Keratinocyte (primary cell): ENCODE measurements at regions not wholly inside any gene's neighbourhood (a gene's known extent, or its start where the extent isn't known, plus 50 kb on each side); places are given as distances from the start of the nearest gene placed in this dataset.

Experiments used
- DNase-seq: peaks from one replicate; pipeline ENCODE4 v3.0.0-alpha.2; 2011; ENCODE audit warnings: low read depth, missing footprints, low spot score
- FAIRE-seq: peaks from 2 replicates; lab custom pipeline; 2011; peaks lifted over from hg19 to GRCh38; lab: Jason Lieb, UNC
- H2AFZ ChIP-seq: 2 replicates; pipeline ENCODE4 v1.6.0; 2012; ENCODE audit warnings: low read length, control low read depth, inconsistent platforms; ENCODE audit not compliant: control insufficient read depth
- H3K27ac ChIP-seq: 2 replicates; pipeline ENCODE4 v1.5.1; 2011; ENCODE audit warnings: low read length; ENCODE audit not compliant: control insufficient read depth, insufficient read depth
- H3K27me3 ChIP-seq: 3 replicates; pipeline ENCODE4 v1.6.0; 2011; ENCODE audit warnings: low read length; ENCODE audit not compliant: control insufficient read depth, insufficient read depth; ENCODE audit errors: extremely low read depth
- H3K36me3 ChIP-seq, 2 experiments: 2 replicates in 1 of 2; 3 replicates in 1 of 2; pipeline ENCODE4 v1.5.1; 2011; ENCODE audit warnings: low read length in 2 of 2, mild to moderate bottlenecking in 1 of 2; ENCODE audit not compliant: control insufficient read depth in 2 of 2, insufficient read depth in 2 of 2; ENCODE audit errors: extremely low read depth in 1 of 2
- H3K4me1 ChIP-seq: 3 replicates; pipeline ENCODE4 v1.5.1; 2011; ENCODE audit warnings: low read length; ENCODE audit not compliant: control insufficient read depth, insufficient read depth; ENCODE audit errors: extremely low read depth
- H3K4me2 ChIP-seq: 3 replicates; pipeline ENCODE4 v1.6.0; 2011; ENCODE audit warnings: low read depth, low read length; ENCODE audit not compliant: control insufficient read depth, insufficient read depth; ENCODE audit errors: extremely low read depth
- H3K4me3 ChIP-seq, 3 experiments: fragments of 200-600 bp in 1 of 3; sonication (generic) in 1 of 3; 2 replicates in 2 of 3; 3 replicates in 1 of 3; pipeline ENCODE4 v1.5.1; 2011 to 2016; ENCODE audit warnings: low read length in 3 of 3, mild to moderate bottlenecking in 3 of 3, control low read depth in 2 of 3, inconsistent platforms in 1 of 3, low read depth in 1 of 3, mixed read lengths in 1 of 3, mixed run types in 1 of 3, moderate library complexity in 1 of 3; ENCODE audit not compliant: control insufficient read depth in 2 of 3, insufficient read depth in 2 of 3; ENCODE audit errors: extremely low read depth in 1 of 3
- H3K79me2 ChIP-seq: 2 replicates; pipeline ENCODE4 v1.6.0; 2012; ENCODE audit warnings: low read length; ENCODE audit not compliant: control insufficient read depth, insufficient read depth
- H3K9ac ChIP-seq: 3 replicates; pipeline ENCODE4 v1.6.0; 2011; ENCODE audit warnings: low read length; ENCODE audit not compliant: control insufficient read depth, insufficient read depth; ENCODE audit errors: extremely low read depth
- H3K9me1 ChIP-seq: 3 replicates; pipeline ENCODE4 v1.6.0; 2011; ENCODE audit warnings: low read length; ENCODE audit not compliant: control insufficient read depth, insufficient read depth; ENCODE audit errors: extremely low read depth
- H3K9me3 ChIP-seq: 2 replicates; pipeline ENCODE4 v1.5.1; 2012; ENCODE audit warnings: low read depth, low read length; ENCODE audit not compliant: control insufficient read depth
- H4K20me1 ChIP-seq: 3 replicates; pipeline ENCODE4 v1.6.0; 2011; ENCODE audit warnings: low read length; ENCODE audit not compliant: control insufficient read depth, insufficient read depth; ENCODE audit errors: extremely low read depth
- CTCF ChIP-seq, 3 experiments: IDR thresholded peaks in 1 of 3; conservative IDR thresholded peaks in 1 of 3; optimal IDR thresholded peaks in 1 of 3; 2 replicates in 2 of 3; 3 replicates in 1 of 3; pipeline versions ENCODE3 to v1.5.1; 2011; ENCODE audit warnings: low read length in 3 of 3, mild to moderate bottlenecking in 3 of 3, moderate library complexity in 2 of 3, control low read depth in 1 of 3, inconsistent platforms in 1 of 3; ENCODE audit not compliant: insufficient read depth in 2 of 3; ENCODE audit errors: extremely low read depth in 1 of 3
- EZH2 ChIP-seq: IDR thresholded peaks from one replicate; pipeline ENCODE4 v1.6.1; 2012; ENCODE audit warnings: inconsistent platforms, mild to moderate bottlenecking, low read length, moderate library complexity
- dilution Hi-C: fragments of 300-500 bp; cut with MboI; formaldehyde crosslinking; loops from one replicate; pipeline ENCODE4 v1.7.0; 2020; ENCODE audit warnings: low sequenced_read_pairs; ENCODE audit not compliant: extremely low pct_ligation_motif_present

- no peaks in the 10 kb centered on the region for H4K20me1 ChIP-seq
- FAIRE-seq (no peak), DNase-seq (no peak)
- H3K9ac ChIP-seq: no peak overlapping the region
- no peaks in the 10 kb centered on the region for H3K9me1 ChIP-seq
- dilution Hi-C loops: no loop called here
- no peak overlapping the region for H3K4me2 ChIP-seq
- H3K9me3 ChIP-seq: no peaks in the 10 kb centered on the region
- no peak overlapping the region for H3K4me3 ChIP-seq
- H3K79me2 ChIP-seq: no peaks in the 10 kb centered on the region
- H3K4me1 ChIP-seq: no peaks in the 10 kb centered on the region
- no peak overlapping the region for H2AFZ ChIP-seq
- TF ChIP-seq CTCF (optimal IDR thresholded peaks at IDR 0.05 in 1 of 3, IDR thresholded peaks at IDR 0.05 in 1 of 3, conservative IDR thresholded peaks at IDR 0.05 in 1 of 3; ENCODE audit: extremely low read depth in 1 of 3, insufficient read depth in 2 of 3, low read length in 3 of 3) (no peak), EZH2 (no peak)
- no peaks in the 10 kb centered on the region for H3K36me3 ChIP-seq
- H3K27ac ChIP-seq: no peak overlapping the region
- H3K27me3 ChIP-seq: no peaks in the 10 kb centered on the region
Observed at GRCh38 chr2:14693874-14694273, 61.4 kb downstream of the LRATD1 start.

- Histone ChIP-seq H3K9ac (no peak overlapping the region), H3K4me1 (no peaks in the 10 kb centered on the region), H3K4me2 (no peak overlapping the region), H3K79me2 (no peaks in the 10 kb centered on the region), H2AFZ (no peak overlapping the region), H3K9me1 (no peaks in the 10 kb centered on the region), H4K20me1 (no peaks in the 10 kb centered on the region), H3K27me3 (no peaks in the 10 kb centered on the region), H3K4me3 (no peak overlapping the region), H3K27ac (no peak overlapping the region), H3K36me3 (no peaks in the 10 kb centered on the region), H3K9me3 (no peaks in the 10 kb centered on the region)
- TF ChIP-seq EZH2 (no peak), CTCF (optimal IDR thresholded peaks at IDR 0.05 in 1 of 3, IDR thresholded peaks at IDR 0.05 in 1 of 3, conservative IDR thresholded peaks at IDR 0.05 in 1 of 3; ENCODE audit: extremely low read depth in 1 of 3, insufficient read depth in 2 of 3, low read length in 3 of 3) (no peak)
- no peak for FAIRE-seq
- DNase-seq: no peak
- dilution Hi-C loops: no loop called here
Observed at GRCh38 chr2:14700753-14701152, 68.2 kb downstream of the LRATD1 start.
